AG09319 (cell line): ENCODE measurements at regions not wholly inside any gene's neighbourhood (a gene's known extent, or its start where the extent isn't known, plus 50 kb on each side); places are given as distances from the start of the nearest gene placed in this dataset.

Experiments used
- DNase-seq: peaks from one replicate; pipeline ENCODE4 v3.0.0-alpha.2; 2010; ENCODE audit warnings: low read depth; ENCODE audit errors: extremely low read depth
- TF ChIP-seq, protein P1 (sequence below): IDR thresholded peaks from 2 replicates; pipeline ENCODE4 v1.5.1; 2011; ENCODE audit warnings: low read depth, mild to moderate bottlenecking, inconsistent platforms, low read length, moderate library complexity

DNA sequence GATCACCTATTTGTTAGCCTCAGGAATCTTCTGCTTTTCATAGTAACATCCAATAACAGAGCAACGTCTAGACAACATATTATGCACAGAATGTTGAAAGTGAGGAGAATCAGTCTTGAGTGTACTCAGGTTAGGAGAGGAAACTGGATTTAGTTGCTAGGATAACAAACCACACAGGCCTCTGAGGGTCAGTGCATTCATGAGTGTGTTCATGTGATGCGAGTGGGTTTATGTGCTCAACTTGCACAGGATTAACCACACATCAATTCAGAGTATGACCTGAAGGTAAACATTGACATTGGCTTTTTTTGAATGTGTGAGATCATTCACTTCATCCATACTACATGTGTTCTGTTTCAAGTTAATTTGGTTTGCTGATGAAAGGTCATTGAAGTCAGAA lies 287.6 kb downstream of the DIPK2A start:
- TF ChIP-seq, protein P1, sequence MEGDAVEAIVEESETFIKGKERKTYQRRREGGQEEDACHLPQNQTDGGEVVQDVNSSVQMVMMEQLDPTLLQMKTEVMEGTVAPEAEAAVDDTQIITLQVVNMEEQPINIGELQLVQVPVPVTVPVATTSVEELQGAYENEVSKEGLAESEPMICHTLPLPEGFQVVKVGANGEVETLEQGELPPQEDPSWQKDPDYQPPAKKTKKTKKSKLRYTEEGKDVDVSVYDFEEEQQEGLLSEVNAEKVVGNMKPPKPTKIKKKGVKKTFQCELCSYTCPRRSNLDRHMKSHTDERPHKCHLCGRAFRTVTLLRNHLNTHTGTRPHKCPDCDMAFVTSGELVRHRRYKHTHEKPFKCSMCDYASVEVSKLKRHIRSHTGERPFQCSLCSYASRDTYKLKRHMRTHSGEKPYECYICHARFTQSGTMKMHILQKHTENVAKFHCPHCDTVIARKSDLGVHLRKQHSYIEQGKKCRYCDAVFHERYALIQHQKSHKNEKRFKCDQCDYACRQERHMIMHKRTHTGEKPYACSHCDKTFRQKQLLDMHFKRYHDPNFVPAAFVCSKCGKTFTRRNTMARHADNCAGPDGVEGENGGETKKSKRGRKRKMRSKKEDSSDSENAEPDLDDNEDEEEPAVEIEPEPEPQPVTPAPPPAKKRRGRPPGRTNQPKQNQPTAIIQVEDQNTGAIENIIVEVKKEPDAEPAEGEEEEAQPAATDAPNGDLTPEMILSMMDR: no peak
- no peak for DNase-seq

DNA sequence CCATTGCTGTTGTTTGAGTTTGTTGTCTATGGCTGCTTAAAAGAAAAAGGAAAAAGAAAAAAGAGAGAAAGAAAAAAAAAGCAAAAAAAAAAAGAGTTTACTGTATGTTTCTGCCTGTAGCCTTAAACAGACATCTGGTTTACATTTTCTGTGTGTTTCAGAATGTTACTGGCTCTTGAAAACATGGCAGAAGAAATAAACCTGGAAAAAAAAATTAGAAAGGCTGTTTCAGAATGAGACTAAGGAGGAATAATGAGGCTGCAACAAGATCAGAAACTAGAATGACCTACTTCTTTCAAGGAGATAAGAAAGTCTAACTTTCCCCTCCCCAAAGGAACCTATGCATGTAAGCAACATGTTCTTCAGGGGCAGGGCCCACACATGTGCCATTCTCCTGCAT lies 292.1 kb downstream of the DIPK2A start:
- DNase-seq: no peak
- TF ChIP-seq, protein P1: no peak

DNA sequence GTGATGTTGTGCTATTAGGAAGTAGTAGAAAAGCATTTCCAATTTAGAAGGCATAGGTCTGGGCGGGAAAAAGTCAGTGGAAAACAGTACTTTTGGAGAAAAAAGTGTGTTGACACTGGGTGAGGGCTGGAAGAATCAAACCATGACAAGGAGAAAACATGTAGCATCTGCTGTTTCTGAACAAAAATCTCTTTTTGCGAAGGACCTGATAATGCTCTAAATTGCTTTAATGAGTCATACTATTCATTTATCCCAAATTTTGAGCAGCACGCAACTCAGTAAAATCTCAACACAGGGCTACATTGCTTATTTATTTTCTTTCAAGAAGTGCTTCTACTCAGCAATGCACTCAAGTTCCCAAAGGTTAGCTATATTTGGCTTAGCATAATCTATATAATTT lies 292.7 kb downstream of the DIPK2A start:
- DNase-seq: no peak
- TF ChIP-seq, protein P1: no peak

DNA sequence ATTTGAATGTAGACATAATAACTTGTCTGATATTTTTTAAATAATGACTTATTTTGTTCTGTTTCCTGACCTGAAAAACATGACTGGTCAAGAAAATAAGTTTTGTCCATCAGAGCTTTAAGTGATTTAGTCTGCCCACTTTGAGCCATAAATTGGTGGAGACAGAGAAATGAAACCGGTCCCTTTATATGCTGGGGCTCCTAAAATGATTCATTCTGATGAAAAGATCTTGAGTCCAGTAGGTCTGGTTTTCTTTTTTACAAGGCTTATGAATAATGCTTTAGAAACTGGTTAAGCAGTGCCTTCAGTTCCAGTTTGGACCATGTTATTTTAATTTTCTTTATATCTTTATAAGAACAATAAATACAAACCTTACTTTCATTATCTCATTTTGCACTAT lies 293.2 kb downstream of the DIPK2A start:
- TF ChIP-seq, protein P1: no peak
- no peak for DNase-seq

DNA sequence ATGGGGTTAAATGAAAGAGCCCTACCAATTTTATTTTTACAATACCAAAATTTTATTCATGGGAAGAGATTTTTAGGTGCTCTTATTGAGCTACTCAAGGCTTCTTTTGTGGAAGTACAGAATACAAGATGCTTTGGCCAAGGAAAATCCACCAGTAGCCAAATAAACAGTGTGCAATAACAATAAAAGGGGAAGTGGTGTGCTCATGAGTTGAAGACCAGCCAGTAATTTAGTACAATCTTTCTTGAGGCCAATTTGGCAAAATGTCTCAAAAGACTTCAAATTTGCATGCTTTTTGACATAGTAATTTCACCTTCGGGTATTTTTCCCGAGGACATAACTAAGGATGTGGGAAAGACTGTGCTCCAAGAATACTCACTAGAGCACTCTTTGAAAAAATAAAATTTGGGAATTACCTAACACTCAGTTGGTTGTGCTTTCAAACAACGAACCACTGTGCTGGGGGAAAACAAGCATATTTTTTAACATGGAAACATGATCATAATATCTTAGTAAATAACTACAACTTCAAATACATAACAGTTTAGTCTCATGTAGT lies 294.0 kb downstream of the DIPK2A start:
- no peak for DNase-seq
- TF ChIP-seq, protein P1: no peak

DNA sequence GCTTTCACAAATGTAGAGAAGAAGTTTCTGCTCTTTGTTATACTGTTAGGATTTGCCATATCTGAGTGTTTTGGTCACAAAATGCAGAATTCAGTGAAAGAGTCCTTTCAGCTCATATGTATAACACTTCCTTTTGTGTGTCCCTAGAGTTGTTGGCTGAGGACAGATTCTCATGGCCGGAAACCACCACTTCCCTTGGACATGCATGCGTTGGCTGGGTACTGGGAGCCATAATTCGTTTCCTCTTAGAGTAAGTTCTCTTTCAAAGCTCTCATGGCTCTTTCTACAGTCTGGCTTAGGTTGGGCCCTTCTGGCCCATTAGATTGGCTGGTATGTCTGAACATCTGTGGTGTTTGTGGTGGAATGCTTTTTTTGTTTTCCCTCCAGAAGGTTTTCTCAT lies 298.5 kb downstream of the DIPK2A start:
- no peak for DNase-seq
- TF ChIP-seq, protein P1: no peak

DNA sequence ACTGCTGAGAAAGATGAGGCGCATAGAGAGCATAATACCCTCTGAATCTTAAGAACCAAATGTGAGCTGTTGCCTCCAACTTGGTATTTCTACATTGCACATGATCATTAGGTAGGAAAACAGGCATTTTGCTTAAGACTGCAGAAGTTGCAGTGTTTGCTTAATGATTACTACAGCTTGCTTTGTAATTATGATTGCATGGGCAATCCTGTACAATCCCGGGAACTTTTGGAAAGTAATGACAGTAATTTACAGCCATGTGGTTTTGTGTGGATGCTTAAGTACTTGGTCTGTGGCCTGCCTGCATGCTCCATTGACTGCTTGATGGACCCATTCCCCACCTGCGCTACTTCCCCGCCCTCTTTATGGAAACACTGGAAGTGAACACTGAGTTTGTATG lies 301.1 kb downstream of the DIPK2A start:
- TF ChIP-seq, protein P1: no peak

More for the DNA sequence above, 301.1 kb downstream of the DIPK2A start:
- no peak for DNase-seq
